DMS79 treated with DMSO at 0.1 percent for 48 hours (cell line): ENCODE measurements at regions not wholly inside any gene's neighbourhood (a gene's known extent, or its start where the extent isn't known, plus 50 kb on each side); places are given as distances from the start of the nearest gene placed in this dataset.
"Not testable (repeated sequence)": the region's sequence is repeated elsewhere in the genome, so short reads cannot be mapped to it uniquely, and the experiment has no call there.

ENCODE experiments used
- DNase-seq: peaks from one replicate; lab custom pipeline; 2025; lab: John Stamatoyannopoulos, UW

- no peak for DNase-seq
These were observed 377.8 kb upstream of the PRKX start for GRCh38 chrX:4091046-4091760.

GRCh38 chrX:4059893-4060292, 346.4 kb upstream of the PRKX start:
- DNase-seq: no peak

- peak; percentile 24 for DNase-seq
These were observed 330.5 kb upstream of the PRKX start for GRCh38 chrX:4043951-4044350.

GRCh38 chrX:4035874-4036273, 322.4 kb upstream of the PRKX start:
- no peak for DNase-seq

GRCh38 chrX:4028151-4028550, 314.7 kb upstream of the PRKX start:
- no peak for DNase-seq

GRCh38 chrX:4005281-4005680, 291.8 kb upstream of the PRKX start:
- no peak for DNase-seq

GRCh38 chrX:4004822-4005221, 291.4 kb upstream of the PRKX start:
- DNase-seq: no peak

GRCh38 chrX:3994315-3994714, 280.9 kb upstream of the PRKX start:
- no peak for DNase-seq

GRCh38 chrX:3990569-3990968, 277.1 kb upstream of the PRKX start:
- no peak for DNase-seq

- peak; percentile 32 for DNase-seq
These were observed 258.8 kb upstream of the PRKX start for GRCh38 chrX:3972104-3972858.

- DNase-seq: no peak
These were observed 255.3 kb upstream of the PRKX start for GRCh38 chrX:3968749-3969148.

GRCh38 chrX:3963980-3964379, 250.5 kb upstream of the PRKX start:
- no peak for DNase-seq

GRCh38 chrX:3962511-3963311, 249.3 kb upstream of the PRKX start:
- DNase-seq: peak; percentile 21

- DNase-seq: no peak
These were observed 247.5 kb upstream of the PRKX start for GRCh38 chrX:3960952-3961351.

- DNase-seq: no peak
These were observed 238.4 kb upstream of the PRKX start for GRCh38 chrX:3951859-3952258.

- no peak for DNase-seq
These were observed 236.9 kb upstream of the PRKX start for GRCh38 chrX:3950373-3950772.

- no peak for DNase-seq
These were observed 230.5 kb upstream of the PRKX start for GRCh38 chrX:3943965-3944364.

- DNase-seq: no peak
These were observed 226.7 kb upstream of the PRKX start for GRCh38 chrX:3940000-3940610.

GRCh38 chrX:3938587-3938986, 225.1 kb upstream of the PRKX start:
- DNase-seq: no peak

GRCh38 chrX:3935196-3935595, 221.7 kb upstream of the PRKX start:
- DNase-seq: not testable (repeated sequence)

GRCh38 chrX:3920424-3921017, 207.1 kb upstream of the PRKX start:
- not testable (repeated sequence) for DNase-seq
